GM23338 (cell line): ENCODE measurements at regions not wholly inside any gene's neighbourhood (a gene's known extent, or its start where the extent isn't known, plus 50 kb on each side); places are given as distances from the start of the nearest gene placed in this dataset.
A peak's percentile ranks its signal among the peaks of the same experiment; 100 is the strongest.

Source experiments
- ATAC-seq: fragments of 200-7000 bp; cut with Tn5 transposase; 3 replicates; pipeline ENCODE4 v1.9.1; 2020
- DNase-seq: peaks from one replicate; pipeline ENCODE4 v3.0.0-alpha.2; 2015; ENCODE audit warnings: low spot score
- H2AFZ ChIP-seq: fragments of 200-600 bp; sonication (generic); 2 replicates; pipeline ENCODE4 v1.8.0; 2016; ENCODE audit warnings: antibody characterized with exemption, mild to moderate bottlenecking, moderate library complexity
- H3F3A ChIP-seq: fragments of 200-600 bp; sonication (generic); replicated peaks from 2 replicates; pipeline ENCODE4 v1.8.0; 2017; ENCODE audit warnings: antibody characterized with exemption, mixed run types, low read depth
- H3K27ac ChIP-seq: fragments of 200-600 bp; sonication (generic); 2 replicates; pipeline ENCODE4 v1.6.1; 2016; ENCODE audit warnings: low read depth
- H3K27me3 ChIP-seq: fragments of 200-600 bp; sonication (generic); 2 replicates; pipeline ENCODE4 v1.8.0; 2016; ENCODE audit warnings: mild to moderate bottlenecking, mixed run types, moderate library complexity; ENCODE audit not compliant: insufficient read depth
- H3K36me3 ChIP-seq: fragments of 200-600 bp; sonication (generic); 2 replicates; pipeline ENCODE4 v1.8.0; 2016; ENCODE audit warnings: mild to moderate bottlenecking; ENCODE audit not compliant: insufficient read depth
- H3K4me1 ChIP-seq: fragments of 200-600 bp; sonication (generic); 2 replicates; pipeline ENCODE4 v1.8.0; 2016; ENCODE audit warnings: mild to moderate bottlenecking, moderate library complexity; ENCODE audit not compliant: insufficient read depth
- H3K4me2 ChIP-seq: fragments of 200-600 bp; sonication (generic); 2 replicates; pipeline ENCODE4 v1.7.1; 2017; ENCODE audit warnings: mixed run types
- H3K4me3 ChIP-seq: fragments of 200-600 bp; sonication (generic); 2 replicates; pipeline ENCODE4 v1.6.1; 2016; ENCODE audit warnings: mixed run types
- H3K79me2 ChIP-seq: fragments of 200-600 bp; sonication (generic); replicated peaks from 2 replicates; pipeline ENCODE4 v1.8.0; 2017; ENCODE audit warnings: mild to moderate bottlenecking; ENCODE audit not compliant: insufficient read depth
- H3K9me2 ChIP-seq: fragments of 200-600 bp; sonication (generic); 2 replicates; pipeline ENCODE4 v1.8.0; 2017; ENCODE audit not compliant: insufficient read depth
- H4K20me1 ChIP-seq: fragments of 200-600 bp; sonication (generic); replicated peaks from 2 replicates; pipeline ENCODE4 v1.8.0; 2017; ENCODE audit warnings: mild to moderate bottlenecking; ENCODE audit not compliant: insufficient read depth
- H3K27ac Mint-ChIP-seq: 2 replicates; pipeline ENCODE4 v1.8.0; 2020; ENCODE audit warnings: inconsistent platforms, mild to moderate bottlenecking, moderate library complexity, mixed read lengths
- H3K27me3 Mint-ChIP-seq: 3 replicates; pipeline ENCODE4 v1.8.0; 2022; ENCODE audit warnings: low read depth, mild to moderate bottlenecking, moderate library complexity, mixed read lengths, inconsistent platforms; ENCODE audit not compliant: insufficient read depth, poor library complexity
- H3K36me3 Mint-ChIP-seq: 3 replicates; pipeline ENCODE4 v1.8.0; 2021; ENCODE audit warnings: low read depth, mild to moderate bottlenecking, inconsistent platforms, moderate library complexity, mixed read lengths
- H3K4me1 Mint-ChIP-seq: 3 replicates; pipeline ENCODE4 v1.8.0; 2020; ENCODE audit warnings: mild to moderate bottlenecking, inconsistent platforms, mixed read lengths
- H3K4me3 Mint-ChIP-seq: 3 replicates; pipeline ENCODE4 v1.8.0; 2021; ENCODE audit warnings: moderate library complexity, mild to moderate bottlenecking, inconsistent platforms, mixed read lengths
- H3K9me3 Mint-ChIP-seq: 3 replicates; pipeline ENCODE4 v1.8.0; 2020; ENCODE audit warnings: moderate library complexity, mild to moderate bottlenecking, inconsistent platforms, mixed read lengths
- CTCF ChIP-seq, 2 experiments: fragments of 200-600 bp in 1 of 2; sonication (generic) in 1 of 2; conservative IDR thresholded peaks; 2 replicates each; pipeline versions ENCODE4 v1.5.1 to v1.6.1; 2016 to 2017; ENCODE audit warnings: antibody characterized with exemption in 2 of 2, low read depth in 2 of 2, mild to moderate bottlenecking in 2 of 2, moderate library complexity in 1 of 2
- NANOG ChIP-seq: IDR thresholded peaks from 2 replicates; pipeline ENCODE4 v1.6.1; 2016; ENCODE audit warnings: antibody characterized with exemption, borderline replicate concordance
- POLR2AphosphoS5 ChIP-seq: IDR thresholded peaks from 2 replicates; pipeline ENCODE4 v1.6.1; 2016; ENCODE audit warnings: antibody characterized with exemption, low read depth
- REST ChIP-seq: IDR thresholded peaks from one replicate; pipeline ENCODE4 v1.6.1; 2018; ENCODE audit warnings: antibody characterized with exemption; ENCODE audit not compliant: unreplicated experiment
- ZNF114 ChIP-seq: fragments of 250-450 bp; sonication (Bioruptor Pico); IDR thresholded peaks from 2 replicates; pipeline ENCODE4 v1.5.0; 2020; ENCODE audit warnings: mild to moderate bottlenecking, moderate library complexity

GRCh38 chr7:71017602-71018001 lies 114.3 kb upstream of the GALNT17 start:
- no peaks in the 10 kb centered on the region for H3K4me1 ChIP-seq
- no peak for ATAC-seq
- no peaks in the 10 kb centered on the region; the same call in 2 of the 3 replicates for H3K4me1 Mint-ChIP-seq
- H3K9me3 Mint-ChIP-seq, result no peaks in the 10 kb centered on the region; the same call in 2 of the 3 replicates
- H3K27me3 ChIP-seq, result no peaks in the 10 kb centered on the region
- no peak overlapping the region for H3K27ac Mint-ChIP-seq
- H3F3A ChIP-seq, result no peaks in the 10 kb centered on the region
- peak overlapping the region; percentile 72; the same call in 1 of the 2 replicates for H2AFZ ChIP-seq
- H4K20me1 ChIP-seq, result no peaks in the 10 kb centered on the region
- no peak for DNase-seq
- no peaks in the 10 kb centered on the region for H3K79me2 ChIP-seq
- H3K9me2 ChIP-seq, result no peaks in the 10 kb centered on the region; the same call in 1 of the 2 replicates
- no peak overlapping the region for H3K4me3 Mint-ChIP-seq
- TF ChIP-seq NANOG, result no peak
- 0 out of 4 replicates have a peak, but pooled peaks of 1 of the 2 experiments have one; percentile 19 for TF ChIP-seq CTCF (conservative IDR thresholded peaks at IDR 0.05; ENCODE audit: low read depth in 2 of 2)
- H3K36me3 ChIP-seq, result no peaks in the 10 kb centered on the region
- peaks cover 10% of the 10 kb centered on the region for H3K27me3 Mint-ChIP-seq
- no peak overlapping the region for H3K4me3 ChIP-seq
- no peak overlapping the region for H3K27ac ChIP-seq
- H3K36me3 Mint-ChIP-seq, result no peaks in the 10 kb centered on the region
- no peak overlapping the region for H3K4me2 ChIP-seq

- no peak for DNase-seq
- Histone ChIP-seq H3K9me2 (no peaks in the 10 kb centered on the region; the same call in 1 of the 2 replicates), H4K20me1 (no peaks in the 10 kb centered on the region), H3K4me2 (no peak overlapping the region), H3K4me3 (no peak overlapping the region), H3K36me3 (no peaks in the 10 kb centered on the region), H3K79me2 (no peaks in the 10 kb centered on the region), H2AFZ (no peak overlapping the region; the same call in 1 of the 2 replicates), H3K27me3 (no peaks in the 10 kb centered on the region), H3F3A (no peaks in the 10 kb centered on the region), H3K4me1 (no peaks in the 10 kb centered on the region), H3K27ac (no peak overlapping the region)
- no peaks in the 10 kb centered on the region; the same call in 1 of the 3 replicates for H3K9me3 Mint-ChIP-seq
- no peak for TF ChIP-seq ZNF114 (CRISPR knock-in tag)
- no peaks in the 10 kb centered on the region for H3K36me3 Mint-ChIP-seq
- no peak overlapping the region for H3K4me3 Mint-ChIP-seq
- H3K27me3 Mint-ChIP-seq, result peaks cover 10% of the 10 kb centered on the region
- H3K4me1 Mint-ChIP-seq, result no peaks in the 10 kb centered on the region; the same call in 2 of the 3 replicates
- no peak for ATAC-seq
- H3K27ac Mint-ChIP-seq, result no peak overlapping the region
Measured at GRCh38 chr7:71019706-71020105, 112.2 kb upstream of the GALNT17 start.

- peaks cover 3% of the 10 kb centered on the region; the same call in 1 of the 2 replicates for H3K9me2 ChIP-seq
Measured at GRCh38 chr7:71021131-71021530, 110.8 kb upstream of the GALNT17 start.

More at GRCh38 chr7:71021131-71021530, 110.8 kb upstream of the GALNT17 start:
- no peaks in the 10 kb centered on the region for H3K27me3 ChIP-seq
- Mint-ChIP-seq H3K27me3 (peaks cover 11% of the 10 kb centered on the region), H3K4me3 (no peak overlapping the region), H3K9me3 (peaks cover 4% of the 10 kb centered on the region; the same call in 2 of the 3 replicates), H3K36me3 (no peaks in the 10 kb centered on the region), H3K4me1 (no peaks in the 10 kb centered on the region), H3K27ac (no peak overlapping the region)
- H3K79me2 ChIP-seq, result no peaks in the 10 kb centered on the region
- ATAC-seq, result no peak
- no peaks in the 10 kb centered on the region for H3K4me1 ChIP-seq
- no peak overlapping the region; the same call in 1 of the 2 replicates for H2AFZ ChIP-seq
- no peaks in the 10 kb centered on the region for H4K20me1 ChIP-seq
- no peak overlapping the region for H3K4me3 ChIP-seq
- no peak overlapping the region for H3K4me2 ChIP-seq
- no peak overlapping the region for H3K27ac ChIP-seq
- no peaks in the 10 kb centered on the region for H3F3A ChIP-seq
- DNase-seq, result no peak
- TF ChIP-seq REST (no peak), POLR2AphosphoS5 (no peak)
- H3K36me3 ChIP-seq, result no peaks in the 10 kb centered on the region
